NCI-H82 treated with DMSO at 0.1 percent for 48 hours (cell line): ENCODE measurements at regions not wholly inside any gene's neighbourhood (a gene's known extent, or its start where the extent isn't known, plus 50 kb on each side); places are given as distances from the start of the nearest gene placed in this dataset.

Experiments
- DNase-seq: peaks from one replicate; lab custom pipeline; 2025; ENCODE audit not compliant: unreplicated experiment; lab: John Stamatoyannopoulos, UW

GRCh38 chr17:77660524-77660923 lies 298.0 kb upstream of the TNRC6C start:
- DNase-seq = no peak

GRCh38 chr17:77662833-77663232 lies 295.7 kb upstream of the TNRC6C start:
- DNase-seq = no peak

GRCh38 chr17:77664097-77664729 lies 294.3 kb upstream of the TNRC6C start:
- no peak for DNase-seq

GRCh38 chr17:77665833-77666232 lies 292.7 kb upstream of the TNRC6C start:
- no peak for DNase-seq

GRCh38 chr17:77666462-77666861 lies 292.0 kb upstream of the TNRC6C start:
- DNase-seq = no peak

- DNase-seq = no peak
These were observed 291.6 kb upstream of the TNRC6C start for GRCh38 chr17:77666881-77667395.

- no peak for DNase-seq
These were observed 291.0 kb upstream of the TNRC6C start for GRCh38 chr17:77667478-77667877.

GRCh38 chr17:77668518-77668917 lies 290.0 kb upstream of the TNRC6C start:
- no peak for DNase-seq

- no peak for DNase-seq
These were observed 288.3 kb upstream of the TNRC6C start for GRCh38 chr17:77670173-77670572.

- no peak for DNase-seq
These were observed 284.1 kb upstream of the TNRC6C start for GRCh38 chr17:77674358-77674757.

GRCh38 chr17:77675411-77675810 lies 283.1 kb upstream of the TNRC6C start:
- no peak for DNase-seq

- DNase-seq = no peak
These were observed 282.7 kb upstream of the TNRC6C start for GRCh38 chr17:77675816-77676215.

- DNase-seq = no peak
These were observed 282.3 kb upstream of the TNRC6C start for GRCh38 chr17:77676237-77676661.

- DNase-seq = no peak
These were observed 281.3 kb upstream of the TNRC6C start for GRCh38 chr17:77677211-77677610.

GRCh38 chr17:77677630-77678029 lies 280.9 kb upstream of the TNRC6C start:
- DNase-seq = no peak

- no peak for DNase-seq
These were observed 278.9 kb upstream of the TNRC6C start for GRCh38 chr17:77679589-77679988.

GRCh38 chr17:77681861-77682260 lies 276.6 kb upstream of the TNRC6C start:
- no peak for DNase-seq

GRCh38 chr17:77684803-77685798 lies 273.4 kb upstream of the TNRC6C start:
- DNase-seq = no peak

GRCh38 chr17:77685881-77686486 lies 272.5 kb upstream of the TNRC6C start:
- no peak for DNase-seq

GRCh38 chr17:77686903-77687302 lies 271.6 kb upstream of the TNRC6C start:
- DNase-seq = no peak

- no peak for DNase-seq
These were observed 271.1 kb upstream of the TNRC6C start for GRCh38 chr17:77687417-77687816.

- no peak for DNase-seq
These were observed 270.6 kb upstream of the TNRC6C start for GRCh38 chr17:77687921-77688320.
